Naive thymus-derived CD8-positive, alpha-beta T cell (primary cell): ENCODE measurements at regions not wholly inside any gene's neighbourhood (a gene's known extent, or its start where the extent isn't known, plus 50 kb on each side); places are given as distances from the start of the nearest gene placed in this dataset.
"Not testable (repeated sequence)": the region's sequence is repeated elsewhere in the genome, so short reads cannot be mapped to it uniquely, and the experiment has no call there.

Source experiments
- ATAC-seq, 2 donors: fragments of 150-1000 bp; cut with Tn5 transposase in 1 of 2; sonication (Bioruptor Pico), chemical (Tn5 transposase) in 1 of 2; 1 replicate in 1 of 2; 2 replicates in 1 of 2; pipeline ENCODE4 v1.10.0; 2021; ENCODE audit warnings: mild to moderate bottlenecking in 2 of 2, moderate library complexity in 2 of 2
- POLR2A ChIA-PET: fragments of 350-600 bp; sonication (Branson Sonifier 250); formaldehyde crosslinking; loops from one replicate; lab custom pipeline; 2021; ENCODE audit warnings: antibody characterized with exemption; lab: Charles Lee
- DNase-seq, 10 donors: peaks; one replicate each; pipeline versions ENCODE4 v3.0.0 to v3.0.0-alpha.2; 2020 to 2022
- H3K27ac Mint-ChIP-seq, 10 donors: one replicate each; pipeline ENCODE4 v1.8.0; 2020 to 2022; ENCODE audit warnings: mild to moderate bottlenecking in 10 of 10, mixed read lengths in 10 of 10, moderate library complexity in 4 of 10, inconsistent platforms in 1 of 10
- H3K27me3 Mint-ChIP-seq, 5 donors: one replicate each; pipeline ENCODE4 v1.8.0; 2021 to 2022; ENCODE audit warnings: mixed read lengths in 5 of 5
- H3K36me3 Mint-ChIP-seq, 3 donors: one replicate each; pipeline ENCODE4 v1.8.0; 2020 to 2022; ENCODE audit warnings: mixed read lengths in 3 of 3, mild to moderate bottlenecking in 2 of 3, inconsistent platforms in 1 of 3
- H3K4me1 Mint-ChIP-seq, 4 donors: one replicate each; pipeline ENCODE4 v1.8.0; 2021 to 2022; ENCODE audit warnings: mixed read lengths in 4 of 4
- H3K4me3 Mint-ChIP-seq, 10 donors: one replicate each; pipeline ENCODE4 v1.8.0; 2020 to 2022; ENCODE audit warnings: mild to moderate bottlenecking in 10 of 10, mixed read lengths in 10 of 10, moderate library complexity in 6 of 10, inconsistent platforms in 1 of 10
- H3K9me3 Mint-ChIP-seq, 9 donors: one replicate each; pipeline ENCODE4 v1.8.0; 2020 to 2022; ENCODE audit warnings: mixed read lengths in 9 of 9, mild to moderate bottlenecking in 3 of 9, inconsistent platforms in 1 of 9, moderate library complexity in 1 of 9

- Mint-ChIP-seq H3K4me1 (no peaks in the 10 kb centered on the region), H3K27me3 (no peaks in the 10 kb centered on the region), H3K9me3 (no peaks in the 10 kb centered on the region), H3K4me3 (no peak overlapping the region), H3K36me3 (no peaks in the 10 kb centered on the region), H3K27ac (no peak overlapping the region)
- ATAC-seq (no peak), DNase-seq (no peak)
- POLR2A ChIA-PET: no interaction called here
Observed at GRCh38 chr2:167575276-167575675, 672.1 kb downstream of the STK39 start.

GRCh38 chr2:167572883-167573619 is 674.3 kb downstream of the STK39 start:
- H3K4me3 Mint-ChIP-seq: no peak overlapping the region
- DNase-seq: no peak

GRCh38 chr2:167570370-167570769 is 677.0 kb downstream of the STK39 start:
- Mint-ChIP-seq H3K27me3 (no peaks in the 10 kb centered on the region), H3K27ac (no peak overlapping the region), H3K4me1 (no peaks in the 10 kb centered on the region), H3K9me3 (peaks cover 0 to 5% (median 0%) of the 10 kb centered on the region in 9 donors), H3K4me3 (no peak overlapping the region), H3K36me3 (no peaks in the 10 kb centered on the region)
- POLR2A ChIA-PET: no interaction called here
- DNase-seq (no peak), ATAC-seq (no peak)

More at GRCh38 chr2:167572883-167573619, 674.3 kb downstream of the STK39 start:
- POLR2A ChIA-PET: no interaction called here
- Mint-ChIP-seq H3K4me1 (no peaks in the 10 kb centered on the region), H3K27me3 (no peaks in the 10 kb centered on the region), H3K36me3 (no peaks in the 10 kb centered on the region), H3K9me3 (no peaks in the 10 kb centered on the region), H3K27ac (no peak overlapping the region)
- ATAC-seq: no peak

GRCh38 chr2:167563885-167564619 is 675.8 kb downstream of the XIRP2 start:
- ATAC-seq, H3K4me3 Mint-ChIP-seq, DNase-seq, H3K36me3 Mint-ChIP-seq, H3K4me1 Mint-ChIP-seq, H3K27ac Mint-ChIP-seq, POLR2A ChIA-PET, H3K27me3 Mint-ChIP-seq: not testable (repeated sequence)
- peaks cover 0 to 25% (median 12%) of the 10 kb centered on the region in 9 donors for H3K9me3 Mint-ChIP-seq

GRCh38 chr2:167558272-167558991 is 670.2 kb downstream of the XIRP2 start:
- H3K9me3 Mint-ChIP-seq: peaks cover 0 to 26% (median 6%) of the 10 kb centered on the region in 9 donors
- H3K36me3 Mint-ChIP-seq, H3K27me3 Mint-ChIP-seq, DNase-seq, H3K4me3 Mint-ChIP-seq, POLR2A ChIA-PET, H3K4me1 Mint-ChIP-seq, H3K27ac Mint-ChIP-seq, ATAC-seq: not testable (repeated sequence)

- H3K27me3 Mint-ChIP-seq: peaks cover 0 to 4% (median 0%) of the 10 kb centered on the region in 5 donors
- H3K4me3 Mint-ChIP-seq: no peak overlapping the region
- H3K4me1 Mint-ChIP-seq: no peaks in the 10 kb centered on the region
Observed at GRCh38 chr2:167555098-167555720, 666.9 kb downstream of the XIRP2 start.

GRCh38 chr2:167553635-167554034 is 665.4 kb downstream of the XIRP2 start:
- Mint-ChIP-seq H3K4me3 (no peak overlapping the region), H3K9me3 (peaks cover 0 to 12% (median 0%) of the 10 kb centered on the region in 9 donors), H3K27me3 (peaks cover 0 to 4% (median 0%) of the 10 kb centered on the region in 5 donors), H3K27ac (no peak overlapping the region), H3K4me1 (no peaks in the 10 kb centered on the region), H3K36me3 (peaks cover 0 to 2% (median 0%) of the 10 kb centered on the region in 3 donors)
- DNase-seq: no peak
- ATAC-seq: no peak
- POLR2A ChIA-PET: no interaction called here

More at GRCh38 chr2:167555098-167555720, 666.9 kb downstream of the XIRP2 start:
- Mint-ChIP-seq H3K27ac (no peak overlapping the region), H3K36me3 (peaks cover 0 to 2% (median 0%) of the 10 kb centered on the region in 3 donors), H3K9me3 (peaks cover 0 to 12% (median 4%) of the 10 kb centered on the region in 9 donors)
- DNase-seq (no peak), ATAC-seq (no peak)
- POLR2A ChIA-PET: no interaction called here

GRCh38 chr2:167551416-167551815 is 663.1 kb downstream of the XIRP2 start:
- Mint-ChIP-seq H3K27me3 (peaks cover 0 to 5% (median 0%) of the 10 kb centered on the region in 5 donors), H3K27ac (no peak overlapping the region), H3K4me1 (no peaks in the 10 kb centered on the region), H3K36me3 (no peaks in the 10 kb centered on the region), H3K4me3 (no peak overlapping the region), H3K9me3 (peaks cover 0 to 10% (median 2%) of the 10 kb centered on the region in 9 donors)
- ATAC-seq: no peak
- POLR2A ChIA-PET: no interaction called here
- DNase-seq: no peak

- POLR2A ChIA-PET: no interaction called here
- H3K4me1 Mint-ChIP-seq: no peaks in the 10 kb centered on the region
- no peak overlapping the region for H3K27ac Mint-ChIP-seq
- no peak overlapping the region for H3K4me3 Mint-ChIP-seq
- no peak for ATAC-seq
- H3K27me3 Mint-ChIP-seq: peaks cover 0 to 5% (median 0%) of the 10 kb centered on the region in 5 donors
- H3K9me3 Mint-ChIP-seq: peaks cover 0 to 10% (median 2%) of the 10 kb centered on the region in 9 donors
- no peak for DNase-seq
- no peaks in the 10 kb centered on the region for H3K36me3 Mint-ChIP-seq
Observed at GRCh38 chr2:167550448-167550847, 662.2 kb downstream of the XIRP2 start.

GRCh38 chr2:167548396-167548795 is 660.1 kb downstream of the XIRP2 start:
- peaks cover 0 to 10% (median 2%) of the 10 kb centered on the region in 9 donors for H3K9me3 Mint-ChIP-seq
- H3K4me1 Mint-ChIP-seq: no peaks in the 10 kb centered on the region
- H3K27me3 Mint-ChIP-seq: peaks cover 0 to 5% (median 0%) of the 10 kb centered on the region in 5 donors
- POLR2A ChIA-PET: no interaction called here
- ATAC-seq (no peak), DNase-seq (no peak)
- no peak overlapping the region for H3K4me3 Mint-ChIP-seq
- H3K36me3 Mint-ChIP-seq: no peaks in the 10 kb centered on the region
- H3K27ac Mint-ChIP-seq: no peak overlapping the region

GRCh38 chr2:167544602-167545001 is 656.3 kb downstream of the XIRP2 start:
- no peak overlapping the region for H3K4me3 Mint-ChIP-seq
- DNase-seq (no peak), ATAC-seq (no peak)
- no peak overlapping the region for H3K27ac Mint-ChIP-seq
- no peaks in the 10 kb centered on the region for H3K4me1 Mint-ChIP-seq
- POLR2A ChIA-PET: no interaction called here
- H3K27me3 Mint-ChIP-seq: peaks cover 0 to 5% (median 0%) of the 10 kb centered on the region in 5 donors
- H3K36me3 Mint-ChIP-seq: no peaks in the 10 kb centered on the region
- H3K9me3 Mint-ChIP-seq: peaks cover 0 to 7% (median 2%) of the 10 kb centered on the region in 9 donors

GRCh38 chr2:167543721-167544120 is 655.4 kb downstream of the XIRP2 start:
- Mint-ChIP-seq H3K4me1 (no peaks in the 10 kb centered on the region), H3K9me3 (peaks cover 0 to 7% (median 0%) of the 10 kb centered on the region in 9 donors), H3K27ac (no peak overlapping the region), H3K36me3 (no peaks in the 10 kb centered on the region), H3K27me3 (peaks cover 0 to 5% (median 0%) of the 10 kb centered on the region in 5 donors), H3K4me3 (no peak overlapping the region)
- ATAC-seq (no peak), DNase-seq (no peak)
- POLR2A ChIA-PET: no interaction called here
